ENCODE measurements at regions not wholly inside any gene's neighbourhood (a gene's known extent, or its start where the extent isn't known, plus 50 kb on each side); places are given as distances from the start of the nearest gene placed in this dataset.

DNA sequence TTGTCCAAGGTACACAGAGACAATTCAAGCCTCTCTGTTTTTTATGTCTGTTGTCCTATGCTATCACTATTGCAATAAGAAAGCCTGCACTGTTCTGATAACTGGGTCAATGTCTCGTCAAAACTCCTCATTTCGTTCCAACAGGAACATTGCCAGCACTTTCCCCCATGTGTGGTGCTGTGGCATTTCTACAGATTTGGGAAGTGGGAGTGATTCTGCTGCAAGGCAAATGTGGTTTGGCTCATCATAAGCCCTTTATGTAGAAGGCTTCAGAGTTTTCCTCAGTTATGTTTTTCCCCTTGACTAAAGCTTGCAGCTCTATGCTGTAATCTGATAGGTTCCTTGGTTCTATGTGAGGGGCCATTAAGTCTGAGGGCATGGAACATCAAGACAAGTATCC, 324.1 kb upstream of the TCF4 start (continued):
- TF ChIP-seq CEBPB (IDR thresholded peaks at IDR 0.05; ENCODE audit: borderline replicate concordance in 1 of 2, low read depth in 2 of 2, low read length in 2 of 2) = no peak

DNA sequence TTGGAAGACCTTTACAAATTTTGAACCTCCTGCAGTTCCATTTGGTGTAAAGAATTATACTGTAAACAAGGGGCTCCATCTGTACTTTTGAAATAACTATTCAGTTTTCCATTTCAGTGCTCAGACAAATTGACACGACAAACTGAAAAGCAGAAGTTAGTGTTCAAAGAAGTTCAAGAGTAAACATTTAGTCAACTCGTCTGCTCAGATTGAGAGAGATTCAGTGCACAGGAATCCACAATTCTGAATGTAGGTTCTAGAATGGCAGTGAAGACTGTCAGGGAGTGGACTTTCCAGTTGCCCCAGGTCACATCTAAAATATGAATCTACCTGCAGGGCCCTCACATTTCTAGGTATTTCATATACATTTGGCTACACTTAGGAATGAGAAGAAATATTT, 322.3 kb upstream of the TCF4 start:
- Histone ChIP-seq H3K36me3 (ENCODE audit: control insufficient read depth in 2 of 2, insufficient read depth in 2 of 2, low read length in 1 of 2) (no peaks in the 10 kb centered on the region), H3K4me1 (ENCODE audit: control insufficient read depth, insufficient read depth, low read length) (no peaks in the 10 kb centered on the region), H3K4me2 (ENCODE audit: control insufficient read depth, insufficient read depth) (no peak overlapping the region), H2AFZ (ENCODE audit: control insufficient read depth, low read depth, low read length) (no peak overlapping the region), H3K79me2 (ENCODE audit: control insufficient read depth, insufficient read depth, low read length) (no peaks in the 10 kb centered on the region), H3K9ac (ENCODE audit: control insufficient read depth, insufficient read depth, low read length) (no peak overlapping the region), H3K9me3 (replicated peaks; ENCODE audit: control insufficient read depth, insufficient read depth, low read length) (no peaks in the 10 kb centered on the region), H3K27me3 (replicated peaks in 1 of 2; ENCODE audit: control insufficient read depth in 2 of 2, insufficient read depth in 2 of 2, low read length in 1 of 2) (no peaks in the 10 kb centered on the region), H3K27ac (ENCODE audit: control insufficient read depth, insufficient read depth) (no peak overlapping the region), H4K20me1 (ENCODE audit: control insufficient read depth, insufficient read depth) (no peaks in the 10 kb centered on the region), H3K4me3 (no peak overlapping the region)
- ChIA-PET RAD21 (ENCODE audit: unreplicated experiment) (no interaction called here), SMC1A (ENCODE audit: uncharacterized antibody, unreplicated experiment) (no interaction called here), CTCF (no interaction called here), POLR2A (no interaction called here)
- ATAC-seq = no peak
- no peak for TF ChIP-seq NFIC (IDR thresholded peaks at IDR 0.05; ENCODE audit: low read depth, low read length)
- TF ChIP-seq EP300 (IDR thresholded peaks at IDR 0.05; ENCODE audit: borderline replicate concordance in 1 of 2, control insufficient read depth in 1 of 2, low read depth in 2 of 2, low read length in 2 of 2) = no peak
- TF ChIP-seq, protein P1, sequence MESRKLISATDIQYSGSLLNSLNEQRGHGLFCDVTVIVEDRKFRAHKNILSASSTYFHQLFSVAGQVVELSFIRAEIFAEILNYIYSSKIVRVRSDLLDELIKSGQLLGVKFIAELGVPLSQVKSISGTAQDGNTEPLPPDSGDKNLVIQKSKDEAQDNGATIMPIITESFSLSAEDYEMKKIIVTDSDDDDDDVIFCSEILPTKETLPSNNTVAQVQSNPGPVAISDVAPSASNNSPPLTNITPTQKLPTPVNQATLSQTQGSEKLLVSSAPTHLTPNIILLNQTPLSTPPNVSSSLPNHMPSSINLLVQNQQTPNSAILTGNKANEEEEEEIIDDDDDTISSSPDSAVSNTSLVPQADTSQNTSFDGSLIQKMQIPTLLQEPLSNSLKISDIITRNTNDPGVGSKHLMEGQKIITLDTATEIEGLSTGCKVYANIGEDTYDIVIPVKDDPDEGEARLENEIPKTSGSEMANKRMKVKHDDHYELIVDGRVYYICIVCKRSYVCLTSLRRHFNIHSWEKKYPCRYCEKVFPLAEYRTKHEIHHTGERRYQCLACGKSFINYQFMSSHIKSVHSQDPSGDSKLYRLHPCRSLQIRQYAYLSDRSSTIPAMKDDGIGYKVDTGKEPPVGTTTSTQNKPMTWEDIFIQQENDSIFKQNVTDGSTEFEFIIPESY (IDR thresholded peaks at IDR 0.05) = no peak
- no peak for TF ChIP-seq SMAD5 (IDR thresholded peaks at IDR 0.05; ENCODE audit: low read depth)
- TF ChIP-seq HDAC2 (IDR thresholded peaks at IDR 0.05) = no peak
- no peak for TF ChIP-seq DPF2 (IDR thresholded peaks at IDR 0.05)
- no peak for TF ChIP-seq MYC (IDR thresholded peaks at IDR 0.05; ENCODE audit: insufficient read depth, insufficient read length, insufficient replicate concordance, low read length, severe bottlenecking)
- TF ChIP-seq, protein P2, sequence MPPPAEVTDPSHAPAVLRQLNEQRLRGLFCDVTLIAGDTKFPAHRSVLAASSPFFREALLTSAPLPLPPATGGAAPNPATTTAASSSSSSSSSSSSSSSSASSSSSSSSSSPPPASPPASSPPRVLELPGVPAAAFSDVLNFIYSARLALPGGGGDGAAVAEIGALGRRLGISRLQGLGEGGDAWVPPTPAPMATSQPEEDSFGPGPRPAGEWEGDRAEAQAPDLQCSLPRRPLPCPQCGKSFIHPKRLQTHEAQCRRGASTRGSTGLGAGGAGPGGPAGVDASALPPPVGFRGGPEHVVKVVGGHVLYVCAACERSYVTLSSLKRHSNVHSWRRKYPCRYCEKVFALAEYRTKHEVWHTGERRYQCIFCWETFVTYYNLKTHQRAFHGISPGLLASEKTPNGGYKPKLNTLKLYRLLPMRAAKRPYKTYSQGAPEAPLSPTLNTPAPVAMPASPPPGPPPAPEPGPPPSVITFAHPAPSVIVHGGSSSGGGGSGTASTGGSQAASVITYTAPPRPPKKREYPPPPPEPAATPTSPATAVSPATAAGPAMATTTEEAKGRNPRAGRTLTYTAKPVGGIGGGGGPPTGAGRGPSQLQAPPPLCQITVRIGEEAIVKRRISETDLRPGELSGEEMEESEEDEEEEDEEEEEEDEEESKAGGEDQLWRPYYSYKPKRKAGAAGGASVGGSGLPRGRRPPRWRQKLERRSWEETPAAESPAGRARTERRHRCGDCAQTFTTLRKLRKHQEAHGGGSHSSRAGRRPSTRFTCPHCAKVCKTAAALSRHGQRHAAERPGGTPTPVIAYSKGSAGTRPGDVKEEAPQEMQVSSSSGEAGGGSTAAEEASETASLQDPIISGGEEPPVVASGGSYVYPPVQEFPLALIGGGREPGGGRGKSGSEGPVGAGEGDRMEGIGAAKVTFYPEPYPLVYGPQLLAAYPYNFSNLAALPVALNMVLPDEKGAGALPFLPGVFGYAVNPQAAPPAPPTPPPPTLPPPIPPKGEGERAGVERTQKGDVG (CRISPR knock-in tag; IDR thresholded peaks at IDR 0.05) = no peak
- no TSS peak for BruUV-seq (replicated peaks)
- intact Hi-C loops (cut with micrococcal nuclease; ENCODE audit: unreplicated experiment) (no loop called here), in situ Hi-C loops (cut with MboI) (no loop called here)
- 0% methylated on average over 2 of the region's 2 CpGs for WGBS (ENCODE audit: insufficient coverage, insufficient replicate concordance, low lambda C conversion rate, missing lambda C conversion rate)
- FAIRE-seq = no peak
- DNase-seq (ENCODE audit: low read depth, low spot score) = no peak
